ENCODE measurements at regions not wholly inside any gene's neighbourhood (a gene's known extent, or its start where the extent isn't known, plus 50 kb on each side); places are given as distances from the start of the nearest gene placed in this dataset.

DNA sequence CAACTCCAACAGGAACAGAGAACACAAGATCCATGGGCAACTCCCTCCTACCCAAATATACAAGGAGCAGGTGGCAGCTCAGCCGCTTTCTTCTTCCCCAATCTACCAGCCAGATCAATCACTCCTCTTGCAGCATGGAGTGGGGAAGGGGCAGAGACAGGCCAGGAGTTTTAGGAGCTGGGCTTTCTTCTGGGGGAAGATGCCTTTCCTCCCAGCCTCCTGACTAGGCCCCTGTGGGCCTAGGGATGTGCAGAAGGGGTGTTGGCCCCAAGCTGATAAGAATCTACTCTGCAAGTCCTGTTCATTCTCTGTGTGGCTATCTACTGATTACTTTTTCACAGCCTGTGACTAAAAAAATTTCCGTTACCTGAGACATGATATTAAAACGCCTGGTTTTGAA is 189.0 kb downstream of the BCAS1 start:
- TF ChIP-seq POLR2AphosphoS5 (IDR thresholded peaks at IDR 0.05; ENCODE audit: low read depth, low read length) = no peak
- no peak for TF ChIP-seq POLR2A (IDR thresholded peaks at IDR 0.05; ENCODE audit: low read depth, low read length)
- no peak for TF ChIP-seq TAF1 (IDR thresholded peaks at IDR 0.05; ENCODE audit: low read depth, low read length)
- no peak for TF ChIP-seq POU2F2 (IDR thresholded peaks at IDR 0.05; ENCODE audit: low read depth, low read length)
- TF ChIP-seq SPI1 (IDR thresholded peaks at IDR 0.05; ENCODE audit: low read depth, low read length) = no peak
- no peak for TF ChIP-seq PAX5 (IDR thresholded peaks at IDR 0.05; ENCODE audit: insufficient read depth, low read length, severe bottlenecking)
- FAIRE-seq = no peak

DNA sequence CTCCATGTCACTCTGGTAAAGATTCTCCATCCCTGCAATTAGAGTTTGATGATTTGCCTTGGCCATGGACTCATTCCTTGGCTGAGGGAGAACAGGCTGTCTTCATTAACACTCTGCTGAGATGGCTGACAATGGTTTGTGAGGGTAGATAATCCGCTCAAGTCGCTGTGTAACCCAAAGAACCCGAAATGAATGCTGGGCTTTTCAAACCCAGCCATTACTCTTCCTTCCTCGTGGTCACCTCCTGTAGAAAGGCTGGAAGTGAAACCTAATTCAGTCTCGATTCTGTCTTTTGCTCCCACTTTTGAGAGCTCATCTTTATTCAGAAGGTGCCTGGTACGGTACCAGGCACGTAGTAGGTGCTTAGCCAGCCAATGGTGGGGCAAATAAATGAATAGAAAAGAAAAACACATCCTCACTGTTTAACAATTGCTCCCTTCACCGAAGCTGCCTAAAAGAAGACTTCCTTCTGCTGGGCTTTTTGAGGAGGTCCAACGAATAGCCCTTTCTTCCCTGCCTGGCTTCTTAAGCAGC is 190.2 kb downstream of the BCAS1 start:
- TF ChIP-seq POLR2AphosphoS5 (IDR thresholded peaks at IDR 0.05; ENCODE audit: low read depth, low read length) (no peak), TAF1 (IDR thresholded peaks at IDR 0.05; ENCODE audit: low read depth, low read length) (no peak), POLR2A (IDR thresholded peaks at IDR 0.05; ENCODE audit: low read depth, low read length) (no peak), PAX5 (IDR thresholded peaks at IDR 0.05; ENCODE audit: insufficient read depth, low read length, severe bottlenecking) (no peak), POU2F2 (IDR thresholded peaks at IDR 0.05; ENCODE audit: low read depth, low read length) (no peak), SPI1 (IDR thresholded peaks at IDR 0.05; ENCODE audit: low read depth, low read length) (no peak)
- FAIRE-seq = no peak
- DNase-seq (ENCODE audit: insufficient read length, low spot score) = no peak

More for the DNA sequence above, 189.0 kb downstream of the BCAS1 start:
- DNase-seq (ENCODE audit: insufficient read length, low spot score) = no peak

DNA sequence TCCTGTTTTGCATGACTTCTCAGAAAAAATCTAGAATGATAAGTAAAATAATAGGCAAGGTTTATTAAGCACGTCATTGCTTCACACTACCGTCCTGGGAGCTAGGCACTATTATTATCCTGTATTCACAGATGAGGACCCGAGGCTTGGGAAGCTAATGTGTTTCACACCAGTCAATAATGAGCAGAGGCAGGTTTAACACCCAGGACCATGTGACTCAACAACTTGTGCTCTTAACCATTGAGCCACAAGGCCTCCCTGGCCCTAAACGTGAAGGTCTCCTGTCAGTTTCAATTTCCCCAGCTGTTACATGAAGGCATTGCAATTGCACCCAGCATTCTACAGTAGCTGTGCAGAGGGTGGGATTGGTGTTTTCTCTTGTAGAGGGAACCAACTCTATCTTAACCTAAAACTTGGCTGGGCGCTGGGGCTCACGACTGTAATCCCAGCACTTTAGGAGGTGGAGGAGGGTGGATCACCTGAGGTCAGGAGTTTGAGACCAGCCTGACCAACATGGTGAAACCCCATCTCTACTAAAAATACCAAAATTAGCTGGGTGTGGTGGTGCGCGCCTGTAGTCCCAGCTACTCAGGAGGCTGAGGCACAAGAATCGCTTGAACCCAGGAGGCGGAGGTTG is 191.2 kb downstream of the BCAS1 start:
- TF ChIP-seq POLR2A (IDR thresholded peaks at IDR 0.05; ENCODE audit: low read depth, low read length) (no peak), POU2F2 (IDR thresholded peaks at IDR 0.05; ENCODE audit: low read depth, low read length) (no peak), POLR2AphosphoS5 (IDR thresholded peaks at IDR 0.05; ENCODE audit: low read depth, low read length) (no peak), TAF1 (IDR thresholded peaks at IDR 0.05; ENCODE audit: low read depth, low read length) (no peak), SPI1 (IDR thresholded peaks at IDR 0.05; ENCODE audit: low read depth, low read length) (no peak), PAX5 (IDR thresholded peaks at IDR 0.05; ENCODE audit: insufficient read depth, low read length, severe bottlenecking) (no peak)
- DNase-seq (ENCODE audit: insufficient read length, low spot score) (no peak), FAIRE-seq (no peak)

DNA sequence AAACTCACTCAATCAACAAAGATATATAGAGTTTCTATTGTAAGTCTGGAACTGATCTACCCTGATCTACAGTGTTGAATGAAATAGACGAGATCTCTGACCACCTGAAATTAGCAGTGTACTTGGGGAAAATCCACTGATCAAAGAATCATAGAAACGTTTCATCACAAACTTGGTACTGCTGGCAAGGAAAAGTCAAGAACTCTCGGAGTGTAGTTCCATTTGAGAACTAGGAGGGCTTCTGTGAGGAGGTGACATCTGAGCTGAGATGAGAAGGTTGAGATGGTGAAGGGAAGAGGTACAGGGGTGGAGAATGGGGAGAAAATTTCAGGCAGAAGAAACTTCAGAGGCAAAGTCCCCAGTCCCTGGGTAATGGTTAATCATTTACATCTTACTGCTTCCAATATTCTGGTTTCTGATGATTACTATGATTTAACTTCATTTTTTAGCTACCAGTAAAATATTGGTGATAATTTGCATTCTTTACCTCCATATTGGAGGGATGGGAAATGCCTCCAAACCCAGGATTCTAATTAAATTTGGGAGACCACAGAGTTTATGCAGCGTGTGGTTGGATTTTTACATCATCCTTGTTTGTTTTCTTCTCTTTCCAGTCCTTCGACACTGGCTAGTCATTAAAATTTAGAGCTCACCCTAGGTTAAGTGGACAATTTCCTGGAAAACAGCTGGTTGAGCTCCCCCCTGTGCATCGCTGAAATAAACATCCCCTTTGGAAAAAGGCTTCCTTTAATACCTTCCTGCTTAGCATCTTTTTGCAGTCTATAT is 191.9 kb downstream of the BCAS1 start:
- DNase-seq (ENCODE audit: insufficient read length, low spot score) (no peak), FAIRE-seq (no peak)
- TF ChIP-seq SPI1 (IDR thresholded peaks at IDR 0.05; ENCODE audit: low read depth, low read length) (no peak), TAF1 (IDR thresholded peaks at IDR 0.05; ENCODE audit: low read depth, low read length) (no peak), POU2F2 (IDR thresholded peaks at IDR 0.05; ENCODE audit: low read depth, low read length) (no peak), POLR2A (IDR thresholded peaks at IDR 0.05; ENCODE audit: low read depth, low read length) (no peak), PAX5 (IDR thresholded peaks at IDR 0.05; ENCODE audit: insufficient read depth, low read length, severe bottlenecking) (no peak), POLR2AphosphoS5 (IDR thresholded peaks at IDR 0.05; ENCODE audit: low read depth, low read length) (no peak)

DNA sequence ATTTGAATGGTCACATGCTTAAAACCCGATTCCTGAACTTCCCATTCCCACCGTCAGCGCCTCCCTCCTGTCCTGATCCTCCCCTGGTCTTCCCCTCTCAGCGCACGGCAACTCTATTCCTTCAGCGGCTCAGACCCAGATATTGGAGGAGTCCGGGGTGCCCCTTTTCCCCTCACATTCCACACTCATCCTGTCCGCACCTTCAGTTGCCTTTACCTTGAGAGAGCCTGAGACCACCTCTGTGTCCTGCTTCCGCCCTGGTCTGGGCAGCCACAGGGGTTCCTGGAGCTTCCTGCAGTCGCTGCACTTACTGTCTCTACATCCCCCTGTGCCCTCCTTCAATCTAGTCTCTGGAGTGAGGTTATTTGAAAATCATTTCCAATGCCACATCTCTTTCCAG is 193.4 kb downstream of the BCAS1 start:
- FAIRE-seq (no peak), DNase-seq (ENCODE audit: insufficient read length, low spot score) (no peak)
- TF ChIP-seq POLR2AphosphoS5 (IDR thresholded peaks at IDR 0.05; ENCODE audit: low read depth, low read length) = no peak
- TF ChIP-seq PAX5 (IDR thresholded peaks at IDR 0.05; ENCODE audit: insufficient read depth, low read length, severe bottlenecking) = no peak
- TF ChIP-seq POU2F2 (IDR thresholded peaks at IDR 0.05; ENCODE audit: low read depth, low read length) = no peak
- TF ChIP-seq SPI1 (IDR thresholded peaks at IDR 0.05; ENCODE audit: low read depth, low read length) = no peak
- no peak for TF ChIP-seq POLR2A (IDR thresholded peaks at IDR 0.05; ENCODE audit: low read depth, low read length)
- no peak for TF ChIP-seq TAF1 (IDR thresholded peaks at IDR 0.05; ENCODE audit: low read depth, low read length)

DNA sequence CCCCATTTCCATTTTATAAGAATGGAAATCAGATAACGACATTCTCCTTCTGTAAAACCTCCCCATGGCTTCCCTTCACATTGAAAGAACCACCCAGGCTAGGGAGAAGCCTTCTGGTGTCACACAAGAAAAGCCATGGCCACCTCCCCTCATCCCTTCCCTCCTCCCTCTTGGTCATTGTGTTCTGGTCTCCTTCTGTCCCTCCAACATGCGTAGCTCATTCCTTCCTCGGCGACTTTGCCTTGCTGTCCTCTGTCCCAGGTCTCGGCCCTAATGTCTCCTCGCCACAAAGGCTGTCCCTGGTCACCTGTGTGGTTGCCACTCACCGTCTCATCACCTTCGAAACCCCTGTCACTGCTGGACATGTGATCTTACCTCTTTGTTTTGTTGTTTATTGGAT is 193.9 kb downstream of the BCAS1 start:
- no peak for FAIRE-seq

DNA sequence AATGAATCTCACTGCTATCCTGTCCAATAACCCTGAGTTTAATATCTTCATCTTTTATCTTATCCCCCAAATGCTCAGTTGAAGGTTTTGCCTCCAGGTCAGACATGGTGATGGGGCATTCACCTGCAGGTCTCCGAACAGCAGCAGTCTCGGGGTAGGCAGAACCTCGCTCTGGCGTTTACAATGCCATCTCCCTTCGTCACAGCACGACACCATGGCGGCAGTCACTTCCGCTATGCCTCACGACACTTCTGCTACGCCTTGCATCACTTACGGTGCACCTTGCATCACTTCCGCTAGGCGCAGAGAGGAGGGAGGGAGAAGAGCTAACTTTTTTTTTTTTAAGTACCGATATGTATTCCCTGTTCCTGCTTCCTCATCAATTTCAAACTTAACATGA is 194.9 kb downstream of the BCAS1 start:
- DNase-seq (ENCODE audit: insufficient read length, low spot score) (no peak), FAIRE-seq (no peak)
- TF ChIP-seq TAF1 (IDR thresholded peaks at IDR 0.05; ENCODE audit: low read depth, low read length) (no peak), PAX5 (IDR thresholded peaks at IDR 0.05; ENCODE audit: insufficient read depth, low read length, severe bottlenecking) (no peak), POLR2A (IDR thresholded peaks at IDR 0.05; ENCODE audit: low read depth, low read length) (no peak), POLR2AphosphoS5 (IDR thresholded peaks at IDR 0.05; ENCODE audit: low read depth, low read length) (no peak), POU2F2 (IDR thresholded peaks at IDR 0.05; ENCODE audit: low read depth, low read length) (no peak)

More for the DNA sequence above, 193.9 kb downstream of the BCAS1 start:
- no peak for TF ChIP-seq PAX5 (IDR thresholded peaks at IDR 0.05; ENCODE audit: insufficient read depth, low read length, severe bottlenecking)
- no peak for TF ChIP-seq POLR2AphosphoS5 (IDR thresholded peaks at IDR 0.05; ENCODE audit: low read depth, low read length)
- no peak for DNase-seq (ENCODE audit: insufficient read length, low spot score)

DNA sequence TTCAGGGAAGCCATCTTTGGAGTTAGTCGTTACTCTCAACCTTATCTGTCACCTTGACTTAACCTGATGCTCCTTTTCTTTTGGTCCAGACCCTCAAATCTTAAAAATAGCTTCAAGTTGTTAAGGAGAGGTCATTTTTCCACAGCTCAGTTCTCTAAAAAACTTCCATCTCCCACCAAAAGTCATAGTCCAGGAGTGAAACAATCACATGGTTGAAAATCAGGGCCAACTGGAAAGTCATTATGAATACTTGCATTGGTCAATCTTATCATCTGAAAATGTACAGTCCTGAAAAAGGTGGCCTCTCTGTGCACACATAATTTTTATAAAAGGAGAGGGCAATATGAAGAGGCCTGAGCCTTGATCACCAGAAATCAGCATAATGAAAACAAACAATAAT is 195.7 kb downstream of the BCAS1 start:
- FAIRE-seq (no peak), DNase-seq (ENCODE audit: insufficient read length, low spot score) (no peak)
- TF ChIP-seq SPI1 (IDR thresholded peaks at IDR 0.05; ENCODE audit: low read depth, low read length) = no peak
- TF ChIP-seq PAX5 (IDR thresholded peaks at IDR 0.05; ENCODE audit: insufficient read depth, low read length, severe bottlenecking) = no peak
- TF ChIP-seq POLR2A (IDR thresholded peaks at IDR 0.05; ENCODE audit: low read depth, low read length) = no peak
- TF ChIP-seq POU2F2 (IDR thresholded peaks at IDR 0.05; ENCODE audit: low read depth, low read length) = no peak
- TF ChIP-seq POLR2AphosphoS5 (IDR thresholded peaks at IDR 0.05; ENCODE audit: low read depth, low read length) = no peak
- TF ChIP-seq TAF1 (IDR thresholded peaks at IDR 0.05; ENCODE audit: low read depth, low read length) = no peak

DNA sequence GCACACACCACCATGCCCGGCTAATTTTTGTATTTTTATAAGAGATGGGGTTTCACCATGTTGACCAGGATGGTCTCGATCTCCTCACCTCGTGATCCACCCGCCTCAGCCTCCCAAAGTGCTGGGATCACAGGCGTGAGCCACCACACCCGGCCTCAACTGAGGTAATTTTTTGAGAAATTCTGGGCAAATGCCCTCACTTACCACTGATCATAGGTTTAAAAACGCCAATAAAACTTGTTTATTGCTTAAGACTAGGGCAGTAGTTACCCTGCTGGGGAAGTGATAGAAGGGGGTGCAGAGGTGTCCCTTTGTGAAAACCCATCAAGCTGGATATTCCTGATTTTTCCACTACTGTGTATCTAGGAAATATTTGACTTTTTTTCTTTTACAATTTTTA is 196.3 kb downstream of the BCAS1 start:
- DNase-seq (ENCODE audit: insufficient read length, low spot score) (no peak), FAIRE-seq (no peak)
- no peak for TF ChIP-seq PAX5 (IDR thresholded peaks at IDR 0.05; ENCODE audit: insufficient read depth, low read length, severe bottlenecking)
- TF ChIP-seq SPI1 (IDR thresholded peaks at IDR 0.05; ENCODE audit: low read depth, low read length) = no peak
- TF ChIP-seq POLR2AphosphoS5 (IDR thresholded peaks at IDR 0.05; ENCODE audit: low read depth, low read length) = no peak
- no peak for TF ChIP-seq POU2F2 (IDR thresholded peaks at IDR 0.05; ENCODE audit: low read depth, low read length)
- TF ChIP-seq TAF1 (IDR thresholded peaks at IDR 0.05; ENCODE audit: low read depth, low read length) = no peak
- no peak for TF ChIP-seq POLR2A (IDR thresholded peaks at IDR 0.05; ENCODE audit: low read depth, low read length)
